ENCODE measurements at regions not wholly inside any gene's neighbourhood (a gene's known extent, or its start where the extent isn't known, plus 50 kb on each side); places are given as distances from the start of the nearest gene placed in this dataset.
"Not testable (repeated sequence)": the region's sequence is repeated elsewhere in the genome, so short reads cannot be mapped to it uniquely, and the experiment has no call there.

DNA sequence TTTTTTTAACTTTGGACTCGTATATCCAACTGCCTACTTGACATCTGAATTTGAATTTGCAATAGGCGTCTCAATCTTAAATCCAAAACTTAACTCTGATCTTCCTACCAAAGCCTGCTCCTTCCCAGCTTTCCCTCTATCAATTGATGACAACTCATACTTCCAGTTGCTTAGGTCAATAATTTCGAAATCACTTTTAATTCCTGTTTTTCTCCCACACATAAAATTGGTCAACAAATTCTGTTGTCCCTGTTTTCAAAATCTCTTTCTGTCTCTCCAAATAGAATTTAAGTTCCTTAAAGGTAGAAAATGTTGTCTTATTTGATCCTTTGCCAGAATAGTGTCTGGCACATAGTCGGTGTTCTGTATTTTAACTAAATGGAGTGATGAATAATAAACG, 332.4 kb downstream of the SATB1 start:
- no peak for DNase-seq (ENCODE audit: low read depth in 1 of 2, low spot score in 1 of 2)
- no peak for TF ChIP-seq JUND (IDR thresholded peaks at IDR 0.05; ENCODE audit: low read depth)
- in situ Hi-C loops (cut with HindIII; ENCODE audit: low pct_unique_long_range_greater_than_20kb, low sequenced_read_pairs): no loop called here

DNA sequence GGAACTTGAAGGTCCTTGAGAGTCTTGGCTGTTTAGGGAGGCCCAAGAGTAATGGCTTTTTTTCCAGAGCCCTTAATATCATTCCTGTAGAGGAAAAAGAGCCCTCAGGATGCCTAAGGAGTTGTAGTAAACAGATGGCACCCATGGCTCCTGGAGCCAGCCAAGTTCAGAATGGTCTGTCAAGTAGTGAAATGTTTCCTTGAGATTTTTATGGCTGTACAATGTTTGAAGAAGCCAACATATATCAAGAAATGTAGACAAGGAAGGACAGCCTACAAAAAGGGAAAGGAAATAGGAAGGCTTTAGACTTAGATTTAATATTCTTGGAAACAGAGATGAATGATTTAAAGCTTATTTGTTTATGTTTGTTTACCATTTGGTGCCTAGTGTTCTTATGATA, 334.8 kb downstream of the SATB1 start:
- in situ Hi-C loops (cut with HindIII; ENCODE audit: low pct_unique_long_range_greater_than_20kb, low sequenced_read_pairs): no loop called here
- no peak for DNase-seq (ENCODE audit: low read depth in 1 of 2, low spot score in 1 of 2)
- TF ChIP-seq JUND (IDR thresholded peaks at IDR 0.05; ENCODE audit: low read depth): no peak

- no peak for DNase-seq (ENCODE audit: low read depth in 1 of 2, low spot score in 1 of 2)
- in situ Hi-C loops (cut with HindIII; ENCODE audit: low pct_unique_long_range_greater_than_20kb, low sequenced_read_pairs): no loop called here
- no peak for TF ChIP-seq JUND (IDR thresholded peaks at IDR 0.05; ENCODE audit: low read depth)
Measured at GRCh38 chr3:18087988-18088387, 337.2 kb downstream of the SATB1 start.

DNA sequence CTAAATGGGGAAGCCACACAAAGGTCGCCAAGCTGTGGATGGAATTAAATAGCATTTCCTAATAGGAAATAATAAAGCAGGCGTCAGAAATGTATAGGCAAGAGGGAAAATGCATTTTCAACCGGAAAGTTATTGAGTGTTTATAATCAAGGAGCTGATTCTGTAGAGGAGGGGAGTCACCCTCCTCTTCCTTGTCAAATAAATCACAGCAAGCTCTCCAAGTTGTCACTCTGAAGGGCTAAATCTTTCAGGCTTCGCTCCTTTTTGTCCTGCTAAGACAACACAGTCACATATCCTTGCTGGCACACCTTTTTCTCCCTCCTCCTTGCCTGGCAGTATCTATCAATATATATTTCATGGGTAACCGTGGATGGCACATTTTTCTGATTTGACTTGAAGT, 338.4 kb downstream of the SATB1 start:
- TF ChIP-seq JUND (IDR thresholded peaks at IDR 0.05; ENCODE audit: low read depth): no peak
- no peak for DNase-seq (ENCODE audit: low read depth in 1 of 2, low spot score in 1 of 2)
- in situ Hi-C loops (cut with HindIII; ENCODE audit: low pct_unique_long_range_greater_than_20kb, low sequenced_read_pairs): no loop called here

GRCh38 chr3:18086078-18086477, 339.1 kb downstream of the SATB1 start:
- no peak for TF ChIP-seq JUND (IDR thresholded peaks at IDR 0.05; ENCODE audit: low read depth)
- in situ Hi-C loops (cut with HindIII; ENCODE audit: low pct_unique_long_range_greater_than_20kb, low sequenced_read_pairs): no loop called here
- no peak for DNase-seq (ENCODE audit: low read depth in 1 of 2, low spot score in 1 of 2)

DNA sequence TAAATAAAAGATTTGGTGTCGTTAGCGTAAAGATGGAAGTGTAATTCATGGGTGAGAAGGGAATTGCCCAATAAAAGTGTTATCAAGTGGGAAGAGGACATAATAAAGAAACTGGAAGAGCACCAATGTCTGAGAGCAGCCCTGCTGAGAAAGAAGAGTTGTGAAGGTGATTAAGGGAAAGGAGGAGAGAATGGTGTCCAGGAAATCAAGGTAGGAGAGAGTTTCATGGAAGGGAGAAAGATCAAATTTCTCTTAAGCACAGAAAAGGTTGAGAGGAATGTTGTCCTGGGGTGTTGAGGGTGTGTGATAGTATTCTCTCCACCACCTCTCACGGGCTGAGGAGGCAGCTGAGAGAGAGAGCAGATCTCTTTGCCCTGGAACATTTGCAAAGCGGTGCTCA, 339.7 kb downstream of the SATB1 start:
- in situ Hi-C loops (cut with HindIII; ENCODE audit: low pct_unique_long_range_greater_than_20kb, low sequenced_read_pairs): no loop called here
- DNase-seq (ENCODE audit: low read depth in 1 of 2, low spot score in 1 of 2): no peak
- TF ChIP-seq JUND (IDR thresholded peaks at IDR 0.05; ENCODE audit: low read depth): no peak

DNA sequence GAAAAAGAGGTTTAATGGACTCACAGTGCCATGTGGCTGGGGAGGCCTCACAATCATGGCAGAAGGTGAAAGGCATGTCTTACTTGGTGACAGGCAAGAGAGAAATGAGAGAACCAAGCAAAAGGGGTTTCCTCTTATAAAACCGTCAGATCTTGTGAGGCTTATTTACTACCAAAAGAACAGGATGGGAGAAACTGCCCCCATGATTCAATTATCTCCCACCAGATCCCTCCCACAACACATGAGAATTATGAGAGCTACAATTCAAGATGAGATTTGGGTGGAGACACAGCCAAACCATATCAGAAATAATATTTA, 340.8 kb upstream of the TBC1D5 start:
- DNase-seq (ENCODE audit: low read depth in 1 of 2, low spot score in 1 of 2); in situ Hi-C loops (cut with HindIII; ENCODE audit: low pct_unique_long_range_greater_than_20kb, low sequenced_read_pairs): not testable (repeated sequence)

DNA sequence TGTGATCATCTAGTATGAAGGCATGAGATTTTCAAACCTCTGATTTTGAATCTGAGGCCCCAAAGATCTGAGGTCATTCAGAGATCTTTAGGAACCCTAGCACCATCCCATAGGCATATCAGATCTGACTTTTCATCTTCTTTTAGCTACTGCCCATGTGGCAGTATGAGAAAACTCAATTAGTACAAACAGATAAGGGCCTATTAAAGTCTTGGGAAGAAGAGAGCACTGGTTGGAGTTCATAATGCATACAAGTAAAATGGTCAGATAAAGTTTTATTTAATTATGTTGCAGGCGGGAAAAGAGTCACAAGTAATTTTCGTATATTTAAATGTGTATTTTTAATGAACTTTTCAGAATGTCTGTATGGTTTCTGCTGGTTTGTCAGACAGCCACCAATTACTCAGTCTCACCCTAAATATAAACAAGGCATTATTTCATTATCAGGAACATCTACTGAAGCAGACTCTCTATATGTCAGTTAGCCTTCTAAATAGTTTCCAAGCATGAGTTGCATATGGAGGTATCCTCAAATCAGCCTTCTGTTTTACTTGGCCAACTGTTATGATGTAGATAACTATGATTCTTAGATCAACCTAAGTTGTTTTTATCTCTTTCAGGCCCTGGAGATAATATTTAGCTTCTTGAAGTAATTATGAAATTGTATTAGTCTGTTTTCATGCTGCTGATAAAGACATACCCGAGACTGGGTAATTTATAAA, 340.3 kb upstream of the TBC1D5 start:
- TF ChIP-seq JUND (IDR thresholded peaks at IDR 0.05; ENCODE audit: low read depth): no peak
- in situ Hi-C loops (cut with HindIII; ENCODE audit: low pct_unique_long_range_greater_than_20kb, low sequenced_read_pairs): no loop called here
- DNase-seq (ENCODE audit: low read depth in 1 of 2, low spot score in 1 of 2): no peak

GRCh38 chr3:18080198-18080689, 337.8 kb upstream of the TBC1D5 start:
- in situ Hi-C loops (cut with HindIII; ENCODE audit: low pct_unique_long_range_greater_than_20kb, low sequenced_read_pairs): no loop called here
- TF ChIP-seq JUND (IDR thresholded peaks at IDR 0.05; ENCODE audit: low read depth): no peak
- no peak for DNase-seq (ENCODE audit: low read depth in 1 of 2, low spot score in 1 of 2)

GRCh38 chr3:18079739-18080138, 337.3 kb upstream of the TBC1D5 start:
- no peak for TF ChIP-seq JUND (IDR thresholded peaks at IDR 0.05; ENCODE audit: low read depth)
- in situ Hi-C loops (cut with HindIII; ENCODE audit: low pct_unique_long_range_greater_than_20kb, low sequenced_read_pairs): no loop called here
- no peak for DNase-seq (ENCODE audit: low read depth in 1 of 2, low spot score in 1 of 2)

DNA sequence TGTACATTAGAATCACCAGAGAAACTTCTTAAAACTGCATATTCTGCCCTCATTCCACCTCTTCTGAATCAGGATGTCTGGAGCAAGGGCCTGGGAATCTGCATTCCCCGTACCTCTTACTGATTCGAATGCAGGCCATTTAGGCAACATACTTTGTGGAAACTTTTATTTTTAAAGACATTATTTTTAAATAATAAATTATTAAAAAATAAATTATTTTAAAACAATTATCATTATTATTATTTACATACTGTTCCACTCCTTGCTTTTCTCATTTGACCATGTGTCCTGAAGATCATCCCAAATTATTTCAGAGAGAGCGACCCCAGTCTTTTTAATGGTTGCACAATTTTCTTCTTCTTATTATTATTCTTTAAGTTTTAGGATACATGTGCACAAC, 336.6 kb upstream of the TBC1D5 start:
- in situ Hi-C loops (cut with HindIII; ENCODE audit: low pct_unique_long_range_greater_than_20kb, low sequenced_read_pairs): no loop called here
- no peak for DNase-seq (ENCODE audit: low read depth in 1 of 2, low spot score in 1 of 2)
- no peak for TF ChIP-seq JUND (IDR thresholded peaks at IDR 0.05; ENCODE audit: low read depth)

- no peak for TF ChIP-seq JUND (IDR thresholded peaks at IDR 0.05; ENCODE audit: low read depth)
- in situ Hi-C loops (cut with HindIII; ENCODE audit: low pct_unique_long_range_greater_than_20kb, low sequenced_read_pairs): no loop called here
- DNase-seq (ENCODE audit: low read depth in 1 of 2, low spot score in 1 of 2): no peak
Measured at GRCh38 chr3:18077128-18077840, 334.9 kb upstream of the TBC1D5 start.

DNA sequence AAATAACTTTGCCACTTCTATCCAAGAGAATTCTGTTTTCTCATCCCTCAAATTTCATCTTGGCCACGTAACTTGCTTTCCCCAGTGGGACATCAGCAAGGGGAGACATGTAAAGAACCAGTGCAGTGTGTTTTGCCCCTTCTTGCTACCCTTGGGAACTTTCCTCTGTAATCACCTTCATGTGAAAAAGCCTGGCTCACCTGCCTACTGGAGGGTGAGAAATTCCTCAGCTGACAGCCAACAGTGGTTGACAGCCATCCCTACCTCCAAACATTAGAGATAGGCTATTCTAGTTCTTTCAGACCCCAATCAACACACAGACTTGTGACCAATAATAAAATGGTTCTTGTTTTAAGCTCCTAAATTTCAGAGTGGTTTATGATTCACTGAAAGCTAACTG, 333.9 kb upstream of the TBC1D5 start:
- no peak for TF ChIP-seq JUND (IDR thresholded peaks at IDR 0.05; ENCODE audit: low read depth)
- in situ Hi-C loops (cut with HindIII; ENCODE audit: low pct_unique_long_range_greater_than_20kb, low sequenced_read_pairs): no loop called here

GRCh38 chr3:18075799-18076198, 333.4 kb upstream of the TBC1D5 start:
- no peak for DNase-seq (ENCODE audit: low read depth in 1 of 2, low spot score in 1 of 2)
- in situ Hi-C loops (cut with HindIII; ENCODE audit: low pct_unique_long_range_greater_than_20kb, low sequenced_read_pairs): no loop called here
- TF ChIP-seq JUND (IDR thresholded peaks at IDR 0.05; ENCODE audit: low read depth): no peak

More for the DNA sequence above, 333.9 kb upstream of the TBC1D5 start:
- DNase-seq (ENCODE audit: low read depth in 1 of 2, low spot score in 1 of 2): no peak

Measured in T47D (cell line).